HCT116 (cell line): ENCODE measurements at regions not wholly inside any gene's neighbourhood (a gene's known extent, or its start where the extent isn't known, plus 50 kb on each side); places are given as distances from the start of the nearest gene placed in this dataset.

Source experiments
- ATAC-seq: fragments of 200-7000 bp; cut with Tn5 transposase; 2 replicates; pipeline ENCODE4 v1.9.1; 2020; ENCODE audit warnings: mild to moderate bottlenecking, moderate library complexity
- BruUV-seq: library from RNA; stranded (reverse); fragments of 400-500 nt; replicated peaks from 2 replicates; lab custom pipeline; 2021; lab: Mats Ljungman, UMichigan
- CTCF ChIA-PET: fragments of 300-600 bp; sonication (Branson Sonifier 250); formaldehyde crosslinking; loops from one replicate; lab custom pipeline; 2021; ENCODE audit warnings: antibody characterized with exemption; lab: Charles Lee
- POLR2A ChIA-PET: fragments of 300-600, 350-600 bp; sonication (Branson Sonifier 250); formaldehyde crosslinking; loops from one replicate; lab custom pipeline; 2021; ENCODE audit warnings: antibody characterized with exemption; lab: Charles Lee
- RAD21 ChIA-PET, 2 experiments: fragments of 300-600 bp; sonication (Branson Sonifier 250); formaldehyde crosslinking; loops; one replicate each; lab custom pipeline; 2023; ENCODE audit warnings: low total read pairs in 2 of 2; ENCODE audit not compliant: uncharacterized antibody in 2 of 2, unreplicated experiment in 2 of 2, low non-redundant PET in 1 of 2; lab: Charles Lee
- DNase-seq: peaks from one replicate; pipeline ENCODE4 v3.0.0-alpha.2; 2010; ENCODE audit warnings: low read depth, low spot score
- H2AFZ ChIP-seq: fragments of 200-600 bp; shearing (Covaris generic), sonication (generic); 2 replicates; pipeline ENCODE4 v1.6.1; 2017; ENCODE audit warnings: low read depth, mixed run types, mixed read lengths, antibody characterized with exemption, low read length; ENCODE audit not compliant: poor library complexity, severe bottlenecking
- H3K27ac ChIP-seq: 2 replicates; pipeline ENCODE4 v1.5.1; 2012; ENCODE audit warnings: low read depth, low read length
- H3K27me3 ChIP-seq: fragments of 200-600 bp; sonication (generic); 2 replicates; pipeline ENCODE4 v1.6.1; 2016; ENCODE audit warnings: mixed run types, low read length, mixed read lengths; ENCODE audit not compliant: insufficient read depth
- H3K36me3 ChIP-seq, 2 experiments: fragments of 200-500 bp in 1 of 2; fragments of 200-600 bp in 1 of 2; sonication (Bioruptor generic) in 1 of 2; sonication (generic) in 1 of 2; 2 replicates each; pipeline versions ENCODE4 v1.5.1 to v1.6.1; 2014 to 2016; ENCODE audit warnings: low read length in 2 of 2, inconsistent platforms in 1 of 2, mixed read lengths in 1 of 2, mixed run types in 1 of 2; ENCODE audit not compliant: insufficient read depth in 2 of 2, control insufficient read depth in 1 of 2
- H3K4me1 ChIP-seq, 2 experiments: fragments of 200-600 bp in 1 of 2; sonication (generic) in 1 of 2; 2 replicates each; pipeline versions ENCODE4 v1.5.1 to v1.6.1; 2012 to 2017; ENCODE audit warnings: low read length in 2 of 2, inconsistent platforms in 1 of 2, mild to moderate bottlenecking in 1 of 2, mixed read lengths in 1 of 2, mixed run types in 1 of 2, moderate library complexity in 1 of 2; ENCODE audit not compliant: insufficient read depth in 2 of 2, control insufficient read depth in 1 of 2
- H3K4me2 ChIP-seq: fragments of 200-600 bp; sonication (generic); 2 replicates; pipeline ENCODE4 v1.6.1; 2017; ENCODE audit warnings: mixed run types, low read length, mixed read lengths
- H3K4me3 ChIP-seq, 2 experiments: fragments of 200-600 bp in 1 of 2; sonication (generic) in 1 of 2; replicated peaks in 1 of 2; 2 replicates each; pipeline ENCODE4 v1.5.1; 2011 to 2016; ENCODE audit warnings: low read length in 2 of 2, control low read depth in 1 of 2, low read depth in 1 of 2, mild to moderate bottlenecking in 1 of 2, mixed read lengths in 1 of 2, mixed run types in 1 of 2
- H3K79me2 ChIP-seq: fragments of 200-600 bp; sonication (generic); 2 replicates; pipeline ENCODE4 v1.6.1; 2017; ENCODE audit warnings: mild to moderate bottlenecking, mixed run types, low read length, moderate library complexity, mixed read lengths; ENCODE audit not compliant: insufficient read depth
- H3K9ac ChIP-seq: fragments of 200-600 bp; sonication (generic); 2 replicates; pipeline ENCODE4 v1.6.1; 2016; ENCODE audit warnings: low read length, mixed read lengths
- H3K9me2 ChIP-seq: fragments of 200-600 bp; sonication (generic), shearing (Covaris generic); 2 replicates; pipeline ENCODE4 v1.6.1; 2017; ENCODE audit warnings: mixed run types, mild to moderate bottlenecking, moderate library complexity; ENCODE audit not compliant: insufficient read depth
- H3K9me3 ChIP-seq, 2 experiments: fragments of 200-500 bp in 1 of 2; fragments of 200-600 bp in 1 of 2; sonication (Bioruptor generic) in 1 of 2; sonication (generic) in 1 of 2; 2 replicates each; pipeline ENCODE4 v1.6.1; 2014 to 2017; ENCODE audit warnings: low read length in 2 of 2, mixed read lengths in 2 of 2, inconsistent platforms in 1 of 2, low read depth in 1 of 2, mild to moderate bottlenecking in 1 of 2, mixed run types in 1 of 2, moderate library complexity in 1 of 2; ENCODE audit not compliant: control insufficient read depth in 1 of 2, insufficient read depth in 1 of 2
- H4K20me1 ChIP-seq: fragments of 200-600 bp; sonication (generic), shearing (Covaris generic); 2 replicates; pipeline ENCODE4 v1.6.1; 2017; ENCODE audit warnings: mixed run types, mild to moderate bottlenecking, moderate library complexity; ENCODE audit not compliant: insufficient read depth
- CBX3 ChIP-seq: IDR thresholded peaks from 2 replicates; pipeline ENCODE4 v1.6.1; 2012; ENCODE audit warnings: low read depth
- CEBPB ChIP-seq: IDR thresholded peaks from 2 replicates; pipeline ENCODE4 v1.6.1; 2012; ENCODE audit warnings: low read depth
- EGR1 ChIP-seq: IDR thresholded peaks from 2 replicates; pipeline ENCODE4 v1.6.1; 2012; ENCODE audit warnings: low read depth
- EZH2 ChIP-seq: fragments of 200-600 bp; sonication (generic); IDR thresholded peaks from 2 replicates; pipeline ENCODE4 v1.6.1; 2017; ENCODE audit warnings: antibody characterized with exemption, mixed run types
- POLR2AphosphoS5 ChIP-seq: IDR thresholded peaks from 2 replicates; pipeline ENCODE4 v1.6.1; 2011; ENCODE audit warnings: mild to moderate bottlenecking, low read depth, low read length, moderate library complexity
- SIN3A ChIP-seq: IDR thresholded peaks from 2 replicates; pipeline ENCODE4 v1.6.1; 2012; ENCODE audit warnings: low read depth
- SP1 ChIP-seq: IDR thresholded peaks from 2 replicates; pipeline ENCODE4 v1.6.1; 2012; ENCODE audit warnings: low read depth
- SRF ChIP-seq: IDR thresholded peaks from 2 replicates; pipeline ENCODE4 v1.6.1; 2012; ENCODE audit warnings: low read depth
- YY1 ChIP-seq: IDR thresholded peaks from 2 replicates; pipeline ENCODE4 v1.6.1; 2011; ENCODE audit warnings: low read length, low read depth, moderate library complexity, mild to moderate bottlenecking; ENCODE audit not compliant: insufficient replicate concordance; ENCODE audit errors: extremely low read depth
- intact Hi-C: fragments of 100-400 bp; cut with micrococcal nuclease; formaldehyde crosslinking; loops from 2 replicates; pipeline ENCODE4 v1.10.0; 2022
- TF ChIP-seq, protein P1 (sequence below): IDR thresholded peaks from 2 replicates; pipeline ENCODE4 v1.6.1; 2012; ENCODE audit warnings: low read depth

DNA sequence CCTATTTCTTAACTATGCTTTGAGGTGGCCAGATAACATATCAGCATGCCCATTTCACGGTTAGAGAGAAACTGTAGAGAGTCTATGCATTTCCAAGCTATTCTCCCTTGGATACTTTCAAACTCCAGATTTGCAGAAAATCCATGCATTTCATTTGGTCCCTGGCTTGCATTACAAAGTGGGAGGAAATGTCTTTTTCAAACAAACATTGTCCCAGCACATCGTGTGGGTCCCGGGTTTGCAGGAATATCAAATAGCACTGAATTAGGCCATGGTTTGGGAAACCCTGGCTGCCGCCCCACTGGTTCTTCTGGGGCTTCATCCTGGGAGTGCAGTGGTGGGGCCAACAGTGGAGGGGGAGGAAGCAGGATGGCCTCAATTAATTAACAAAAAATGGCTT, 171.9 kb downstream of the IRX5 start:
- TF ChIP-seq SIN3A (no peak), CBX3 (no peak), EZH2 (no peak), SRF (no peak), POLR2AphosphoS5 (no peak), YY1 (no peak), CEBPB (no peak), SP1 (no peak), EGR1 (no peak)
- TF ChIP-seq, protein P1, sequence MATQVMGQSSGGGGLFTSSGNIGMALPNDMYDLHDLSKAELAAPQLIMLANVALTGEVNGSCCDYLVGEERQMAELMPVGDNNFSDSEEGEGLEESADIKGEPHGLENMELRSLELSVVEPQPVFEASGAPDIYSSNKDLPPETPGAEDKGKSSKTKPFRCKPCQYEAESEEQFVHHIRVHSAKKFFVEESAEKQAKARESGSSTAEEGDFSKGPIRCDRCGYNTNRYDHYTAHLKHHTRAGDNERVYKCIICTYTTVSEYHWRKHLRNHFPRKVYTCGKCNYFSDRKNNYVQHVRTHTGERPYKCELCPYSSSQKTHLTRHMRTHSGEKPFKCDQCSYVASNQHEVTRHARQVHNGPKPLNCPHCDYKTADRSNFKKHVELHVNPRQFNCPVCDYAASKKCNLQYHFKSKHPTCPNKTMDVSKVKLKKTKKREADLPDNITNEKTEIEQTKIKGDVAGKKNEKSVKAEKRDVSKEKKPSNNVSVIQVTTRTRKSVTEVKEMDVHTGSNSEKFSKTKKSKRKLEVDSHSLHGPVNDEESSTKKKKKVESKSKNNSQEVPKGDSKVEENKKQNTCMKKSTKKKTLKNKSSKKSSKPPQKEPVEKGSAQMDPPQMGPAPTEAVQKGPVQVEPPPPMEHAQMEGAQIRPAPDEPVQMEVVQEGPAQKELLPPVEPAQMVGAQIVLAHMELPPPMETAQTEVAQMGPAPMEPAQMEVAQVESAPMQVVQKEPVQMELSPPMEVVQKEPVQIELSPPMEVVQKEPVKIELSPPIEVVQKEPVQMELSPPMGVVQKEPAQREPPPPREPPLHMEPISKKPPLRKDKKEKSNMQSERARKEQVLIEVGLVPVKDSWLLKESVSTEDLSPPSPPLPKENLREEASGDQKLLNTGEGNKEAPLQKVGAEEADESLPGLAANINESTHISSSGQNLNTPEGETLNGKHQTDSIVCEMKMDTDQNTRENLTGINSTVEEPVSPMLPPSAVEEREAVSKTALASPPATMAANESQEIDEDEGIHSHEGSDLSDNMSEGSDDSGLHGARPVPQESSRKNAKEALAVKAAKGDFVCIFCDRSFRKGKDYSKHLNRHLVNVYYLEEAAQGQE: no peak
- Histone ChIP-seq H3K27ac (no peak overlapping the region), H3K9me3 (no peaks in the 10 kb centered on the region), H3K27me3 (peaks cover 21% of the 10 kb centered on the region; the same call in 1 of the 2 replicates), H3K4me3 (no peak overlapping the region), H3K4me1 (no peaks in the 10 kb centered on the region), H3K36me3 (no peaks in the 10 kb centered on the region), H2AFZ (no peak overlapping the region), H3K9me2 (no peaks in the 10 kb centered on the region), H3K79me2 (no peaks in the 10 kb centered on the region), H3K4me2 (no peak overlapping the region), H4K20me1 (no peaks in the 10 kb centered on the region), H3K9ac (no peak overlapping the region)
- ChIA-PET POLR2A (no interaction called here), CTCF (no interaction called here), RAD21 (no interaction called here)
- intact Hi-C loops: no loop called here
- ATAC-seq (no peak), DNase-seq (no peak)
- no TSS peak for BruUV-seq
